Gastrocnemius medialis (tissue), 4 donors: ENCODE measurements at regions not wholly inside any gene's neighbourhood (a gene's known extent, or its start where the extent isn't known, plus 50 kb on each side); places are given as distances from the start of the nearest gene placed in this dataset.

Experiments used
- ATAC-seq, 2 donors: fragments of 150-250 bp; one replicate each; pipeline ENCODE4 v1.9.1; 2016
- DNase-seq, 2 donors: peaks; one replicate each; pipeline ENCODE4 v3.0.0-alpha.2; 2019
- H3K27ac ChIP-seq, 4 donors: fragments of 200-600 bp; sonication (generic); 1 replicate in 1 of 4; 2 replicates in 3 of 4; pipeline ENCODE4 v1.5.1; 2016 to 2018; ENCODE audit warnings: mild to moderate bottlenecking in 2 of 4, moderate library complexity in 1 of 4
- H3K27me3 ChIP-seq, 3 donors: fragments of 200-600 bp; sonication (generic) in 2 of 3; 1 replicate in 1 of 3; 2 replicates in 2 of 3; pipeline versions ENCODE4 v1.5.1 to v1.6.0; 2016 to 2019; ENCODE audit warnings: mild to moderate bottlenecking in 1 of 3, moderate library complexity in 1 of 3
- H3K36me3 ChIP-seq, 2 donors: fragments of 200-600 bp; sonication (generic) in 1 of 2; one replicate each; pipeline ENCODE4 v1.5.1; 2017 to 2018
- H3K4me1 ChIP-seq, 2 donors: fragments of 200-600 bp; sonication (generic) in 1 of 2; one replicate each; pipeline ENCODE4 v1.5.1; 2016 to 2017; ENCODE audit warnings: mild to moderate bottlenecking in 2 of 2
- H3K4me3 ChIP-seq, 4 donors: fragments of 200-600 bp; sonication (generic) in 3 of 4; 1 replicate in 1 of 4; 2 replicates in 3 of 4; pipeline ENCODE4 v1.5.1; 2016 to 2019; ENCODE audit warnings: mild to moderate bottlenecking in 2 of 4
- H3K9me3 ChIP-seq, 3 donors: fragments of 200-600 bp; sonication (generic) in 2 of 3; 1 replicate in 1 of 3; 2 replicates in 2 of 3; pipeline ENCODE4 v1.5.1; 2016 to 2019
- POLR2A ChIP-seq, 2 donors: fragments of 450-650 bp; IDR thresholded peaks; one replicate each; pipeline ENCODE4 v1.6.1; 2017; ENCODE audit warnings: antibody characterized with exemption in 2 of 2, mild to moderate bottlenecking in 2 of 2, moderate library complexity in 2 of 2
- in situ Hi-C, 4 donors: fragments of 200-750 bp; cut with MboI; loops; one replicate each; pipeline versions ENCODE4 v1.15.0 to v1.8.0; 2017; ENCODE audit warnings: low sequenced_read_pairs in 4 of 4
- intact Hi-C: fragments of 100-400 bp; cut with DNase I; formaldehyde crosslinking; loops from one replicate; pipeline ENCODE4 v1.15.1; 2023; ENCODE audit warnings: low total_unique reads
- TF ChIP-seq, protein P1 (sequence below), 5 experiments: fragments of 450-650 bp in 3 of 5; fragments of 200-600 bp in 2 of 5; sonication (generic) in 2 of 5; IDR thresholded peaks in 4 of 5; conservative IDR thresholded peaks in 1 of 5; 1 replicate in 4 of 5; 2 replicates in 1 of 5; pipeline ENCODE4 v1.5.1; 2016 to 2019; ENCODE audit warnings: antibody characterized with exemption in 5 of 5, mild to moderate bottlenecking in 3 of 5, moderate library complexity in 3 of 5

DNA sequence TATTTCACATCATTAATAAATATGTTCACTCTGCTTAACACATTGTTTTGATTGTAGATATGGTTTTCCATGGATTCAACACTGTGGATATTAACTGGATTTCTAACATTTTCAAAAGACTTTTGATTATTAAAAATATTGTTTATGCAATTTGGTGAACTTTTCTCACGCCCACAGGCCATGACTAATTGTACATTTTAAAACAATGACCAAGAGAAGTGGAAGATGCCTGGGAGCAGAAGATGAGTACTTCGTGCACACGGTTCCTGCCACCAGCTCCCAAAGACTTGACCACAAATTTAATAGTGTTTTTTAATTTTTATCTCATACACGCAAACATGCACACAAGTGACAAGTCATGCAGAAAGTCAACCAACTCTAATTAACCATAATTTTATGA, 451.0 kb upstream of the ADARB2 start:
- in situ Hi-C loops, result no loop called here
- Histone ChIP-seq H3K4me1 (no peaks in the 10 kb centered on the region), H3K27me3 (no peaks in the 10 kb centered on the region), H3K4me3 (no peak overlapping the region), H3K27ac (no peak overlapping the region), H3K9me3 (no peaks in the 10 kb centered on the region), H3K36me3 (no peaks in the 10 kb centered on the region)
- TF ChIP-seq POLR2A (IDR thresholded peaks at IDR 0.05), result no peak
- TF ChIP-seq, protein P1, sequence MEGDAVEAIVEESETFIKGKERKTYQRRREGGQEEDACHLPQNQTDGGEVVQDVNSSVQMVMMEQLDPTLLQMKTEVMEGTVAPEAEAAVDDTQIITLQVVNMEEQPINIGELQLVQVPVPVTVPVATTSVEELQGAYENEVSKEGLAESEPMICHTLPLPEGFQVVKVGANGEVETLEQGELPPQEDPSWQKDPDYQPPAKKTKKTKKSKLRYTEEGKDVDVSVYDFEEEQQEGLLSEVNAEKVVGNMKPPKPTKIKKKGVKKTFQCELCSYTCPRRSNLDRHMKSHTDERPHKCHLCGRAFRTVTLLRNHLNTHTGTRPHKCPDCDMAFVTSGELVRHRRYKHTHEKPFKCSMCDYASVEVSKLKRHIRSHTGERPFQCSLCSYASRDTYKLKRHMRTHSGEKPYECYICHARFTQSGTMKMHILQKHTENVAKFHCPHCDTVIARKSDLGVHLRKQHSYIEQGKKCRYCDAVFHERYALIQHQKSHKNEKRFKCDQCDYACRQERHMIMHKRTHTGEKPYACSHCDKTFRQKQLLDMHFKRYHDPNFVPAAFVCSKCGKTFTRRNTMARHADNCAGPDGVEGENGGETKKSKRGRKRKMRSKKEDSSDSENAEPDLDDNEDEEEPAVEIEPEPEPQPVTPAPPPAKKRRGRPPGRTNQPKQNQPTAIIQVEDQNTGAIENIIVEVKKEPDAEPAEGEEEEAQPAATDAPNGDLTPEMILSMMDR (IDR thresholded peaks at IDR 0.05 in 4 of 5, conservative IDR thresholded peaks at IDR 0.05 in 1 of 5), result no peak
- ATAC-seq (no peak), DNase-seq (no peak)
- intact Hi-C loops, result no loop called here

DNA sequence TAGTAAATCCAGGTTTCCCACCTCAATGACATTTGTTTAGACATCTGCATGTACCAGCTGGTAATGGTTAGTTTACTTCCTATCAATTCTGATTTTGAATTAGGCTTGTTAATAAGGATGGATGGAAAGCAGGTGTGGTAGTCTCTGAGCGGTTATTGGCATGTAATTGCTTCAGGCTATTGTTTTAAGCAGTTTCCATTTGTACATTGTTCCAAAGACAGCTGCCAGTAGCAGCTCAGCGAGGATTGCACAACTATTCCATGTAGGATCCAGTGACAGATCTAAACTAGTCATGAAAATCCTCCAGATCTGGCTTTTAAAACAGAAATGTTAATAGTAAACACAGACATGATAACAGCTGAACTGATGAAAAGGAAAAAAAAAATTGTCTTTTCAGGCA, 436.0 kb upstream of the ADARB2 start:
- intact Hi-C loops (no loop called here), in situ Hi-C loops (no loop called here)
- Histone ChIP-seq H3K9me3 (no peaks in the 10 kb centered on the region), H3K27me3 (no peaks in the 10 kb centered on the region), H3K27ac (no peak overlapping the region), H3K4me1 (no peaks in the 10 kb centered on the region), H3K36me3 (no peaks in the 10 kb centered on the region), H3K4me3 (no peak overlapping the region)
- TF ChIP-seq, protein P1 (IDR thresholded peaks at IDR 0.05 in 4 of 5, conservative IDR thresholded peaks at IDR 0.05 in 1 of 5), result no peak
- no peak for TF ChIP-seq POLR2A (IDR thresholded peaks at IDR 0.05)
- no peak for DNase-seq
- ATAC-seq, result no peak

DNA sequence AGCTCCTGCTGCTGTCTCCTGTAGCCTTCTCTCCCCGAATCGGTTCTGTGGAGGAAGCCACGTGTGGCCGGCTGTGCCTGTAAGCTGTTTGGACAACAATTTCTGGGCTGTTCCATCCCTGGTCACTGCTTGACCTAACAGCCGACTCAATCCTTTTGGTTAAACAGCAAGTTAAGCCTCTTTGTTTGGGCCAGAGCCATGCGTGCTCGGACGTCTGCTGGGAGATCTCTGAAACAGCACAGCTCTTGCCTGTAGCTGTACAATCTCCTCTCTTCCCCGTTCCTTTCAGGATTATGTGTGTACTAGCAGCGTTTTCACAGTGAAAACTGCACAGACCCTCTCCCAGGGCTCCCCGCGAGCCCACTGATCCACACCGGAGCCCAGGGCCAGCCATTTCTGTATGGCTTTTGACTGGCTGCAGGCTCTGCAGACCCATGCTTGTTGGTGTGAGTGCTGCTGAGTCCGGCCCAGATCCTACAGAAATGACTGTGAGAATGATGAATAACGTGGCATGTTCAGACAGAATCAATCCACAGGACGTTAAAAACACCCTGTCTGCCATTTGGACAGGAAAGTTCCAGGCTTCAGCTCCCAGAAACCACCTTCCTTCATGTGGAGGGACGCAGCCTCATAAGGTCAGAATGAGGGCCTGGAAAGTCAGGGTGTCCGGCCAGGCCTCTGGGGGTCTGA, 428.6 kb upstream of the ADARB2 start:
- Histone ChIP-seq H3K36me3 (no peaks in the 10 kb centered on the region), H3K9me3 (no peaks in the 10 kb centered on the region), H3K4me3 (no peak overlapping the region), H3K27ac (no peak overlapping the region), H3K27me3 (no peaks in the 10 kb centered on the region), H3K4me1 (no peaks in the 10 kb centered on the region)
- intact Hi-C loops (no loop called here), in situ Hi-C loops (no loop called here)
- DNase-seq (no peak), ATAC-seq (no peak)
- TF ChIP-seq, protein P1 (IDR thresholded peaks at IDR 0.05 in 4 of 5, conservative IDR thresholded peaks at IDR 0.05 in 1 of 5), result no peak
- no peak for TF ChIP-seq POLR2A (IDR thresholded peaks at IDR 0.05)

DNA sequence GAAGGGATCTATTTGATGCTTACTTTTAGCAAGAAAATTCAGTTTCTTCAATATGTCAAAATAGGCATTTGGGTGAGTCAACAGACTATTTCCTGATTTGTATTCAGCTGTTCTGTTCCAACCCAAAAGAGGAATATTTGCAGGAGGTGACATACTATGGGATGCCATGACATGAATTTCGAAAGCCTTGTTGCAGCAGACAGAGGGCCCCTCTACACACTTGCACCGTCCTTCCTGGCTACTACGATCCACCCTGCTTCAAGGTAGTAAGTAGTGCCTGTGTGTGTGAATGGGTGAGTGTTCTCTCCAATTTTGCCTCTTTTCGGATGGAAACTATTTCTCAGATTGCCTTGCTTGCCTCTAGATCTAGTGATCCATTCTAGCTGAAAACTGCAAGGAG, 413.0 kb upstream of the ADARB2 start:
- ATAC-seq (no peak), DNase-seq (no peak)
- Histone ChIP-seq H3K36me3 (no peaks in the 10 kb centered on the region), H3K27me3 (no peaks in the 10 kb centered on the region), H3K4me1 (no peaks in the 10 kb centered on the region), H3K4me3 (no peak overlapping the region), H3K27ac (no peak overlapping the region), H3K9me3 (no peaks in the 10 kb centered on the region)
- intact Hi-C loops, result no loop called here
- in situ Hi-C loops, result no loop called here
- no peak for TF ChIP-seq POLR2A (IDR thresholded peaks at IDR 0.05)
- TF ChIP-seq, protein P1 (IDR thresholded peaks at IDR 0.05 in 4 of 5, conservative IDR thresholded peaks at IDR 0.05 in 1 of 5), result no peak
